ENCODE measurements at regions not wholly inside any gene's neighbourhood (a gene's known extent, or its start where the extent isn't known, plus 50 kb on each side); places are given as distances from the start of the nearest gene placed in this dataset.
A peak's percentile ranks its signal among the peaks of the same experiment; 100 is the strongest.

GRCh38 chr13:78436311-78436710, 167.0 kb downstream of the POU4F1 start (continued):
- no peak for TF ChIP-seq THRA (CRISPR knock-in tag; IDR thresholded peaks at IDR 0.05; ENCODE audit: borderline replicate concordance)
- peak; percentile 36 for TF ChIP-seq HNF4A (CRISPR knock-in tag; IDR thresholded peaks at IDR 0.05)
- no peak for TF ChIP-seq ZNF724P (CRISPR knock-in tag; IDR thresholded peaks at IDR 0.05; ENCODE audit: borderline replicate concordance)
- no peak for TF ChIP-seq ZNF33B (CRISPR knock-in tag; IDR thresholded peaks at IDR 0.05)
- TF ChIP-seq KLF12 (CRISPR knock-in tag; IDR thresholded peaks at IDR 0.05; ENCODE audit: borderline replicate concordance), result no peak
- TF ChIP-seq ARID3A (IDR thresholded peaks at IDR 0.05; ENCODE audit: low read depth, low read length), result 0 out of 2 replicates have a peak, but pooled peaks have one; percentile 9
- TF ChIP-seq ZNF318 (CRISPR knock-in tag; IDR thresholded peaks at IDR 0.05), result no peak
- no peak for TF ChIP-seq ESRRA (CRISPR knock-in tag; IDR thresholded peaks at IDR 0.05; ENCODE audit: low read depth)
- TF ChIP-seq ZNF281 (CRISPR knock-in tag; IDR thresholded peaks at IDR 0.05; ENCODE audit: borderline replicate concordance), result no peak
- no peak for TF ChIP-seq KLF11 (CRISPR knock-in tag; IDR thresholded peaks at IDR 0.05)
- TF ChIP-seq CHCHD3 (CRISPR knock-in tag; IDR thresholded peaks at IDR 0.05), result no peak
- no peak for TF ChIP-seq GTF2F1 (IDR thresholded peaks at IDR 0.05; ENCODE audit: low read length)
- TF ChIP-seq PLSCR1 (CRISPR knock-in tag; IDR thresholded peaks at IDR 0.05; ENCODE audit: borderline replicate concordance), result no peak

Measured in HepG2 (cell line).